CD14-positive monocyte (primary cell): ENCODE measurements at regions not wholly inside any gene's neighbourhood (a gene's known extent, or its start where the extent isn't known, plus 50 kb on each side); places are given as distances from the start of the nearest gene placed in this dataset.

ENCODE experiments used
- DNase-seq, 3 donors: peaks; one replicate each; pipeline ENCODE4 v3.0.0-alpha.2; 2011 to 2022
- H2AFZ ChIP-seq: 2 replicates; pipeline ENCODE4 v1.6.0; 2012; ENCODE audit warnings: mild to moderate bottlenecking, low read depth, low read length, inconsistent platforms; ENCODE audit not compliant: insufficient read depth, poor library complexity, severe bottlenecking
- H3K27ac ChIP-seq, 2 donors: 1 replicate in 1 of 2; 2 replicates in 1 of 2; pipeline ENCODE4 v1.5.1; 2012 to 2013; ENCODE audit warnings: low read length in 2 of 2, control low read depth in 1 of 2, inconsistent platforms in 1 of 2, low read depth in 1 of 2, mild to moderate bottlenecking in 1 of 2
- H3K27me3 ChIP-seq, 2 donors: one replicate each; pipeline versions ENCODE4 v1.6.0 to v1.6.1; 2011 to 2013; ENCODE audit warnings: low read length in 2 of 2; ENCODE audit not compliant: control insufficient read depth in 2 of 2, insufficient read depth in 2 of 2
- H3K36me3 ChIP-seq, 2 donors: replicated peaks in 1 of 2; 1 replicate in 1 of 2; 2 replicates in 1 of 2; pipeline versions ENCODE4 v1.5.1 to v1.6.1; 2012 to 2013; ENCODE audit warnings: low read length in 2 of 2, control low read depth in 1 of 2, inconsistent platforms in 1 of 2, mild to moderate bottlenecking in 1 of 2; ENCODE audit not compliant: insufficient read depth in 2 of 2, control insufficient read depth in 1 of 2
- H3K4me1 ChIP-seq, 2 donors: 1 replicate in 1 of 2; 2 replicates in 1 of 2; pipeline versions ENCODE4 v1.5.1 to v1.6.1; 2012 to 2013; ENCODE audit warnings: low read length in 2 of 2, control low read depth in 1 of 2, inconsistent platforms in 1 of 2, mild to moderate bottlenecking in 1 of 2, moderate library complexity in 1 of 2; ENCODE audit not compliant: insufficient read depth in 2 of 2, control insufficient read depth in 1 of 2
- H3K4me2 ChIP-seq: replicated peaks from 2 replicates; pipeline ENCODE3; 2012; ENCODE audit warnings: low read length, moderate library complexity, mild to moderate bottlenecking; ENCODE audit not compliant: poor library complexity, severe bottlenecking; ENCODE audit errors: extremely low read depth
- H3K4me3 ChIP-seq, 3 experiments: fragments of 200-600 bp in 1 of 3; sonication (generic) in 1 of 3; replicated peaks in 1 of 3; 1 replicate in 2 of 3; 2 replicates in 1 of 3; pipeline ENCODE4 v1.5.1; 2011 to 2013; ENCODE audit warnings: low read length in 3 of 3, mild to moderate bottlenecking in 3 of 3, control low read depth in 2 of 3, low read depth in 2 of 3, inconsistent platforms in 1 of 3, moderate library complexity in 1 of 3
- H3K79me2 ChIP-seq: 2 replicates; pipeline ENCODE4 v1.6.0; 2012; ENCODE audit warnings: mild to moderate bottlenecking, control low read depth, inconsistent platforms, low read length, moderate library complexity; ENCODE audit not compliant: insufficient read depth
- H3K9ac ChIP-seq: 2 replicates; pipeline ENCODE4 v1.6.0; 2017; ENCODE audit warnings: low read length, mild to moderate bottlenecking; ENCODE audit not compliant: insufficient read depth, poor library complexity, severe bottlenecking
- H3K9me3 ChIP-seq, 2 donors: replicated peaks in 1 of 2; 1 replicate in 1 of 2; 2 replicates in 1 of 2; pipeline versions ENCODE4 v1.5.1 to v1.6.1; 2012 to 2013; ENCODE audit warnings: low read length in 2 of 2, control low read depth in 1 of 2; ENCODE audit not compliant: control insufficient read depth in 1 of 2, insufficient read depth in 1 of 2
- H4K20me1 ChIP-seq: 2 replicates; pipeline ENCODE4 v1.6.0; 2012; ENCODE audit warnings: mild to moderate bottlenecking, low read length, control low read depth, moderate library complexity; ENCODE audit not compliant: insufficient read depth
- H3K27ac Mint-ChIP-seq, 7 donors: one replicate each; pipeline ENCODE4 v1.8.0; 2020; ENCODE audit warnings: mild to moderate bottlenecking in 7 of 7, mixed read lengths in 7 of 7, moderate library complexity in 6 of 7, inconsistent platforms in 2 of 7
- H3K27me3 Mint-ChIP-seq, 3 donors: one replicate each; pipeline ENCODE4 v1.8.0; 2021 to 2022; ENCODE audit warnings: low read depth in 3 of 3, mild to moderate bottlenecking in 3 of 3, mixed read lengths in 3 of 3, moderate library complexity in 3 of 3, inconsistent platforms in 1 of 3
- H3K36me3 Mint-ChIP-seq, 2 donors: one replicate each; pipeline ENCODE4 v1.8.0; 2020; ENCODE audit warnings: mixed read lengths in 2 of 2, inconsistent platforms in 1 of 2, mild to moderate bottlenecking in 1 of 2
- H3K4me1 Mint-ChIP-seq: one replicate; pipeline ENCODE4 v1.8.0; 2020; ENCODE audit warnings: mild to moderate bottlenecking, mixed read lengths
- H3K4me3 Mint-ChIP-seq, 2 donors: one replicate each; pipeline ENCODE4 v1.8.0; 2020; ENCODE audit warnings: mild to moderate bottlenecking in 2 of 2, mixed read lengths in 2 of 2, moderate library complexity in 1 of 2
- H3K9me3 Mint-ChIP-seq, 7 donors: one replicate each; pipeline ENCODE4 v1.8.0; 2020 to 2022; ENCODE audit warnings: mixed read lengths in 7 of 7, mild to moderate bottlenecking in 6 of 7, moderate library complexity in 6 of 7, inconsistent platforms in 2 of 7
- CTCF ChIP-seq: fragments of 200-600 bp; IDR thresholded peaks from one replicate; pipeline ENCODE4 v1.8.0; 2022; ENCODE audit warnings: antibody characterized with exemption, mild to moderate bottlenecking
- intact Hi-C, 2 donors: fragments of 100-400 bp; cut with micrococcal nuclease; formaldehyde crosslinking; loops; one replicate each; pipeline versions ENCODE4 v1.15.0 to v1.15.1; 2023

- no peak overlapping the region for H3K4me2 ChIP-seq
- H3K36me3 Mint-ChIP-seq, result no peaks in the 10 kb centered on the region
- H3K4me1 ChIP-seq, result no peaks in the 10 kb centered on the region
- no peaks in the 10 kb centered on the region for H4K20me1 ChIP-seq
- no peak for DNase-seq
- H3K4me3 Mint-ChIP-seq, result no peak overlapping the region
- TF ChIP-seq CTCF, result no peak
- no peak overlapping the region for H3K9ac ChIP-seq
- H3K4me1 Mint-ChIP-seq, result no peaks in the 10 kb centered on the region
- H3K79me2 ChIP-seq, result no peaks in the 10 kb centered on the region
- no peak overlapping the region for H3K27ac Mint-ChIP-seq
- no peaks in the 10 kb centered on the region for H3K27me3 ChIP-seq
- no peak overlapping the region for H3K27ac ChIP-seq
- intact Hi-C loops, result no loop called here
- H2AFZ ChIP-seq, result no peak overlapping the region
- H3K36me3 ChIP-seq, result no peaks in the 10 kb centered on the region
- H3K27me3 Mint-ChIP-seq, result no peaks in the 10 kb centered on the region
- H3K4me3 ChIP-seq, result no peak overlapping the region
- no peaks in the 10 kb centered on the region for H3K9me3 ChIP-seq
- peaks cover 0 to 14% (median 0%) of the 10 kb centered on the region in 7 donors for H3K9me3 Mint-ChIP-seq
Observed at GRCh38 chr5:51895834-51896233, 512.6 kb downstream of the ISL1 start.

GRCh38 chr5:51902512-51902911 lies 519.3 kb downstream of the ISL1 start:
- no peaks in the 10 kb centered on the region for H3K36me3 ChIP-seq
- Mint-ChIP-seq H3K9me3 (peaks cover 0 to 6% (median 0%) of the 10 kb centered on the region in 7 donors), H3K36me3 (no peaks in the 10 kb centered on the region), H3K4me1 (no peaks in the 10 kb centered on the region), H3K27ac (no peak overlapping the region), H3K27me3 (no peaks in the 10 kb centered on the region), H3K4me3 (no peak overlapping the region)
- no peak overlapping the region for H3K9ac ChIP-seq
- H3K4me2 ChIP-seq, result no peak overlapping the region
- no peaks in the 10 kb centered on the region for H4K20me1 ChIP-seq
- intact Hi-C loops, result no loop called here
- no peak overlapping the region for H3K27ac ChIP-seq
- H3K79me2 ChIP-seq, result no peaks in the 10 kb centered on the region
- no peaks in the 10 kb centered on the region for H3K4me1 ChIP-seq
- no peaks in the 10 kb centered on the region for H3K9me3 ChIP-seq
- DNase-seq, result no peak
- no peaks in the 10 kb centered on the region for H3K27me3 ChIP-seq
- H3K4me3 ChIP-seq, result no peak overlapping the region
- no peak overlapping the region for H2AFZ ChIP-seq
- no peak for TF ChIP-seq CTCF
